Activated CD8-positive, alpha-beta T cell treated with anti-CD3 and anti-CD28 coated beads for 36 hours (primary cell): ENCODE measurements at regions not wholly inside any gene's neighbourhood (a gene's known extent, or its start where the extent isn't known, plus 50 kb on each side); places are given as distances from the start of the nearest gene placed in this dataset.
A peak's percentile ranks its signal among the peaks of the same experiment; 100 is the strongest.

Experiments
- ATAC-seq: fragments of 200-7000 bp; cut with Tn5 transposase; one replicate; pipeline ENCODE4 v1.10.0; 2021; ENCODE audit warnings: mild to moderate bottlenecking, moderate library complexity
- CTCF ChIA-PET: fragments of 350-600 bp; sonication (Branson Sonifier 250); formaldehyde crosslinking; loops from one replicate; lab custom pipeline; 2021; ENCODE audit warnings: antibody characterized with exemption; lab: Charles Lee
- POLR2A ChIA-PET: fragments of 350-600 bp; sonication (Branson Sonifier 250); formaldehyde crosslinking; loops from one replicate; lab custom pipeline; 2021; ENCODE audit warnings: antibody characterized with exemption; lab: Charles Lee
- DNase-seq: peaks from one replicate; pipeline ENCODE4 v3.0.0-alpha.2; 2020
- H3K27ac Mint-ChIP-seq: one replicate; pipeline ENCODE4 v1.8.0; 2021; ENCODE audit warnings: mild to moderate bottlenecking, mixed read lengths
- H3K27me3 Mint-ChIP-seq: one replicate; pipeline ENCODE4 v1.8.0; 2021; ENCODE audit warnings: mixed read lengths
- H3K36me3 Mint-ChIP-seq: one replicate; pipeline ENCODE4 v1.8.0; 2021; ENCODE audit warnings: low read depth, mixed read lengths
- H3K4me1 Mint-ChIP-seq: one replicate; pipeline ENCODE4 v1.8.0; 2021; ENCODE audit warnings: low read depth, mixed read lengths
- H3K4me3 Mint-ChIP-seq: one replicate; pipeline ENCODE4 v1.8.0; 2021; ENCODE audit warnings: mild to moderate bottlenecking, moderate library complexity, mixed read lengths
- H3K9me3 Mint-ChIP-seq: one replicate; pipeline ENCODE4 v1.8.0; 2021; ENCODE audit warnings: mixed read lengths
- intact Hi-C: fragments of 100-400 bp; cut with micrococcal nuclease; formaldehyde crosslinking; loops from one replicate; pipeline ENCODE4 v1.10.0; 2022
- TF ChIP-seq, protein P1 (sequence below): fragments of 200-600 bp; IDR thresholded peaks from one replicate; pipeline ENCODE4 v1.8.0; 2022; ENCODE audit warnings: antibody characterized with exemption, mild to moderate bottlenecking

DNA sequence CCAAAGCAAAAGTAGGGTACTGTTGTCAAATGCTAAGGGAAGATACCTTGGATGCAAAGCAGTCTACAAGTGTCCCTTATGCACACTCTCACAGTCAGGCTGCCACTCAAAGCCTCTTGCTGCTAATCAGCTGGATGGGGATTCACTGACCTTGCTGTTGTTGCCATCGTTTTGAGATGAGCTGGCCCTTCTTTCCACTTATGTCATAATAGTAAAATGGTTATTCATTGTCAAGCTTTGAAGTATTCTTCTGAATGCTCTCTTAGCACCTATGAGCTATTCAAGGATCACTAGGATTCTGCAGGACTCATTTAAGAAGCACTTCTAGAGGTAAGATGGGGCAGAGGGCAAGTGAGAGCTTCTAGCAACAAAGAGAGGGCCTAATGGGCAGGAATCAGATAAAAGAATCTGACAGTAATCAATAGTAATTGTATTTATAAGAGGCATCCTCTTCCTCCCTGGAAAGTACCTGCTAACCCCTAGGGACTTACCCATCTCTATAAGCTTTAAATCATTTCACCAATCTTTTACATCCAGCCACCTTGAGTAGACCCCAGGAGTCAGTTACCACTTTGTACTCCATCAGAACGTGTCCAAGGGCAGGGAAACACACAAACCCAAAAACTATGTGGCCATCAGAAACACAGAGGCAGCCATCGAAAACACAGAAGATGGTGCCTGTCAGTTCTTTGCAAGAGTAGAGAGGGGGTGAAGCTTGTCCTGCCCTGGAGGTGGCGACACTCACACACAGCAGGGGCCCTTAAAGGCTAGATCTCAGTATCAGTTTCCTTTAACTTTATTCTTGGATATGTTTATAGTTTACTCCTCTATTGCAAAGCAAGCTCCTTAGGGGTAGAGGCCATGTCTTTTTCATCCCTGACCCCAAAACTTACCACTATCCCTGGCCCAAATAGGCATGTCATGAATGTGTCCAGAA, 103.7 kb upstream of the NFIA start:
- TF ChIP-seq, protein P1, sequence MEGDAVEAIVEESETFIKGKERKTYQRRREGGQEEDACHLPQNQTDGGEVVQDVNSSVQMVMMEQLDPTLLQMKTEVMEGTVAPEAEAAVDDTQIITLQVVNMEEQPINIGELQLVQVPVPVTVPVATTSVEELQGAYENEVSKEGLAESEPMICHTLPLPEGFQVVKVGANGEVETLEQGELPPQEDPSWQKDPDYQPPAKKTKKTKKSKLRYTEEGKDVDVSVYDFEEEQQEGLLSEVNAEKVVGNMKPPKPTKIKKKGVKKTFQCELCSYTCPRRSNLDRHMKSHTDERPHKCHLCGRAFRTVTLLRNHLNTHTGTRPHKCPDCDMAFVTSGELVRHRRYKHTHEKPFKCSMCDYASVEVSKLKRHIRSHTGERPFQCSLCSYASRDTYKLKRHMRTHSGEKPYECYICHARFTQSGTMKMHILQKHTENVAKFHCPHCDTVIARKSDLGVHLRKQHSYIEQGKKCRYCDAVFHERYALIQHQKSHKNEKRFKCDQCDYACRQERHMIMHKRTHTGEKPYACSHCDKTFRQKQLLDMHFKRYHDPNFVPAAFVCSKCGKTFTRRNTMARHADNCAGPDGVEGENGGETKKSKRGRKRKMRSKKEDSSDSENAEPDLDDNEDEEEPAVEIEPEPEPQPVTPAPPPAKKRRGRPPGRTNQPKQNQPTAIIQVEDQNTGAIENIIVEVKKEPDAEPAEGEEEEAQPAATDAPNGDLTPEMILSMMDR: peak; percentile 33
- Mint-ChIP-seq H3K27ac (no peak overlapping the region), H3K36me3 (no peaks in the 10 kb centered on the region), H3K9me3 (no peaks in the 10 kb centered on the region), H3K4me1 (peaks cover 2% of the 10 kb centered on the region), H3K27me3 (peaks cover 2% of the 10 kb centered on the region), H3K4me3 (no peak overlapping the region)
- CTCF ChIA-PET: interaction anchor here (0.5 to 3.4 kb wide), 18 partner anchors 10 to 1008 kb away, joined by 3 to 35 read pairs (median 3); no protein-coding TSS in a partner anchor
- ATAC-seq (peak; percentile 88), DNase-seq (peak; percentile 53)
- intact Hi-C loops: no loop called here
- POLR2A ChIA-PET: no interaction called here

DNA sequence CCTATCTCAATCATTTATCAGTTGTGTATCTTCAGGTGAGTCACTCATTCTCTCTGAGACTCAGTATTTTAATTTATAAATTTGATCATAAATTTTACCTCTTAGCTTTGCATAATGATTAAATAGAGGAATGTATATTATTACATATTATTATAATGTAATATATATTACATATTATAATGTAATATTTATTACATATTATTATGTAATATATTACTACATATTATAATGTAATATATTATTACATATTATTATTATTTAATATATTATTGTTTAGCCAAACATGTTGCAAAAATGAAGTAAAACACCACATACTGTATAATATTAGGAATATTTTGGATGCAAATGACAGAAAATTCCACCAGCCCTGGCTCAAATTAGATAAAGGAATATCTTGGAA, 104.7 kb upstream of the NFIA start:
- H3K9me3 Mint-ChIP-seq: no peaks in the 10 kb centered on the region

DNA sequence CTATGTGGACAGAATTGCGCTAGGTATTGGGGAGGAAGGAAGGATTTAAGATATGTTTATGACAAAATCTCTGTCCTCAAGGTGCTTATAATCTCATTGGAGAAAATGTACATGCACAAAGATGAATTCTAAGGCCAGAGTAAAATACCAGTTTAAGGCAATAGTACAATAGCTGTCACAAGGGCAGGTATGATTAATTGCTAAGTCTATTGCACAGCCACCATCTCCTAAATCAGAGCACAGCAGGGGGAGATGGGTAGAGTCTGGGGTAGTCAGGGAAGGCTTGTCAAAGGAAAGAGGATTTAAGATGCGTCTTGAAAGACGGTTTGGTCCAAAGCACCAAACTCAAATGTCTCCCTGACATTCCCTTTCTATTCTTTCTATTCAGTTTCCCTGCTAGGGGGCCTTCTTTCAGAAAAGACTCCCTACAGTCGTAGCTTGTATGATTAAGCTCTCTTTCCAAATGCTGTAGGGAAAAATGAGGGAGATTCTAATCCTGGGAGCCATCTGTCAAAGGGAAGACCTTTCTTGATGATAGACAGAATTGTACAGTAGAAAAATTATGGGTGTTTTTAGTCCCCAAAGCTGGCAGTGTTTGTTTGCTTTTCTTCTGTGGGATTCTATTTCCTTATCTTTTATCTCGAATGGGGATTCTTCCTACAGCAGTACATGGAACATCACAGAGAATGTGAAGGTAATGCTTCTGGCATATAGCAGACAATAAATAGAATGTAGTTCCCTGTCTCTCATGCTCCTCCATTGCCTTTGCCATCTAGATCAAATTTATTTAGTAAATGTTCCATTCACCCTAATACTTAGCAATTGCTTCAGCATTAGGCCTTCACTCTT, 107.6 kb upstream of the NFIA start:
- Mint-ChIP-seq H3K27me3 (peaks cover 3% of the 10 kb centered on the region), H3K9me3 (no peaks in the 10 kb centered on the region), H3K27ac (no peak overlapping the region), H3K36me3 (no peaks in the 10 kb centered on the region), H3K4me1 (peaks cover 2% of the 10 kb centered on the region), H3K4me3 (no peak overlapping the region)
- CTCF ChIA-PET: no interaction called here
- TF ChIP-seq, protein P1: no peak
- intact Hi-C loops: no loop called here
- ATAC-seq (no peak), DNase-seq (no peak)
- POLR2A ChIA-PET: no interaction called here

More for the DNA sequence above, 104.7 kb upstream of the NFIA start:
- TF ChIP-seq, protein P1: no peak
- H3K36me3 Mint-ChIP-seq: no peaks in the 10 kb centered on the region
- peaks cover 2% of the 10 kb centered on the region for H3K27me3 Mint-ChIP-seq
- no peak overlapping the region for H3K27ac Mint-ChIP-seq
- ATAC-seq (no peak), DNase-seq (no peak)
- no peak overlapping the region for H3K4me3 Mint-ChIP-seq
- intact Hi-C loops: no loop called here
- peaks cover 2% of the 10 kb centered on the region for H3K4me1 Mint-ChIP-seq
- CTCF ChIA-PET: interaction anchor here (1.1 to 3.4 kb wide), 4 partner anchors 66 to 1007 kb away, joined by 3 to 35 read pairs (median 6); no protein-coding TSS in a partner anchor
- POLR2A ChIA-PET: no interaction called here

DNA sequence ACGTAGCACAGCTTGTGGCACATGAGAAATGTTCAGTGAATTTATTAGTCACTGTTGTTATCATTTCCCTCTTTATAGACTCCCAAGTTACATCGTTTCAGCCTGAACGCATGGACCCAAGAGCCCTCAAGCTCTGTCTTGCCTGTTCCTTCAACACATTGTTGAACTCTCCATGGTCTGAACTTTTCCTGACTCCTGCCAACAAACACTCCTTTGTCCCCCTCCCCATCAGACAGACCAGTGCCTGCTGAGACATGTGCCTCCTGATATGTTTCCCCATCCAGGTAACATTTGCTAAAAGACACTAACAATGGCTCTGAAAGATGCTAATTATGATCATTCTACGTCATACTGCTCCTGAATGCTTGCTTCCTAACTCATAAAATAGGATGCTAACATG, 108.7 kb upstream of the NFIA start:
- Mint-ChIP-seq H3K4me1 (no peaks in the 10 kb centered on the region), H3K36me3 (no peaks in the 10 kb centered on the region), H3K9me3 (no peaks in the 10 kb centered on the region), H3K27me3 (peaks cover 5% of the 10 kb centered on the region), H3K4me3 (no peak overlapping the region), H3K27ac (no peak overlapping the region)
- ChIA-PET POLR2A (no interaction called here), CTCF (no interaction called here)
- intact Hi-C loops: no loop called here
- TF ChIP-seq, protein P1: no peak
- ATAC-seq (no peak), DNase-seq (no peak)
